Stimulated activated CD8-positive, alpha-beta memory T cell treated with anti-CD3 and anti-CD28 coated beads, Interleukin-4, amount 100 ng/mL, for 1 hour (primary cell): ENCODE measurements at regions not wholly inside any gene's neighbourhood (a gene's known extent, or its start where the extent isn't known, plus 50 kb on each side); places are given as distances from the start of the nearest gene placed in this dataset.

Experiments used
- DNase-seq, 2 donors: peaks; one replicate each; pipeline ENCODE4 v3.0.0-alpha.2; 2020; ENCODE audit warnings: low read depth in 2 of 2, low spot score in 1 of 2

DNA sequence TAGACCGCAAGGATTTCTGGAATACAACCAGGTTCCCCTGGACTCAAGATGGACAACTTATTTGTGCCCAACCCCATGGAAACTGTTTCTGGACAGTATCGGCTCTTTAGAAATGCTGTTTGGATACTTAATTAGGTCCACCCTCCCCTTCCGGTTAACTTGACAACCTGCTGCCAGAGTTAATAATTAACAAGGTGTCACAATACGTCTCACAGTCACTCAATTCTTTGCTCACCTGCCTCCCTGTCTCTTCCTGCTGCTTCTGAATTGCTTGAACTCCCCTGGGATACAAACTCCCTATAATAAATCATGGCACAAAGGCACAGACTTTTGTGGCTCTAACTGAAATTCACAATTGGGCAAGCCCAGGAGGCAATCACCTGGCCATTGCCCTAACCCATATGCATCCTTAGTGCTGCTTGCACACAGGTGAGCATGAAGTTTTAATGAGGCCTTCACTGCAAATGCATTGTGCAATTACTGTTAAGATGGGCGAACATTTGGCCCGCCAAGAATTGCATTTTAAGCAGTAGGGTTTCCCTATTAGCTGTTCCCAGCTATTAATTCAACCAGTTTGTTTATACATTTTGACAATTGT lies 504.4 kb upstream of the NOX3 start:
- DNase-seq = no peak

DNA sequence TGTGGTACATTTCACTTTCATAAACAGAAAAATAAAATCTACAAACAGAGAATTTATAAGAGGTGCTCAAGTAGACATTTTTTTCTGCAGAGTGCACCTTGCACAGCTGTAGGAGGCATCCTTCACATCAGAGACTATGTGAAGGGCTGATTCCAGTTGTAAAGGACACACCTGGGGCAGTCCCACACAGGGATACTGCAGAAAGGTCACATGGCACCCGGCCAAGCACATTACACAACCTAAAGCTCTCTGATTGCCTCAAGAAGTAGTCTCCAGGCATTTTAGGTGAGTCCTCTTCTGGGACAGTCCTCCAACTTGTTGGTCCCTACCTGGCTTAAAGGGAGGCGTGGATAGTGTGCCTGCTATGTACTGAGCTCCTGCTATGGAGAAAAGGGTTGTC lies 502.9 kb upstream of the NOX3 start:
- DNase-seq = no peak

DNA sequence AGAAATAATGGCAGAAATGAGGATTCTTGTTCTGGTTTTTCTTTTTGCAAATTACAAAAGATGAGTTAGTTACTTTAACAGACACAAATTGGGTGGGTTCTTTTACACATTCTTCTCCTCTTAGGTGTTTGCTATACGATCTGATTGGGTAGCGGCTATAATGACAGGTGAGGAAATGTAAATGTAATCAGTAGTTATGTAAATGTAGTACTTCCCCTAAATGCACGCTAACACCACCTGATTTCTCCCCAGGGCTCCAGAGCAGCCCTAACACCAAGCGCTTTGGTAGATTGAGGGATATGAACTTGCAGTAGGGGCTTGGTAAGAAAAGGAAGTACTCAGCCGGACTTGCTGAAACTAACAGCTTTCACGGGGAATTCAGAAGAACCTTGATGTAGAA lies 499.4 kb upstream of the NOX3 start:
- no peak for DNase-seq

DNA sequence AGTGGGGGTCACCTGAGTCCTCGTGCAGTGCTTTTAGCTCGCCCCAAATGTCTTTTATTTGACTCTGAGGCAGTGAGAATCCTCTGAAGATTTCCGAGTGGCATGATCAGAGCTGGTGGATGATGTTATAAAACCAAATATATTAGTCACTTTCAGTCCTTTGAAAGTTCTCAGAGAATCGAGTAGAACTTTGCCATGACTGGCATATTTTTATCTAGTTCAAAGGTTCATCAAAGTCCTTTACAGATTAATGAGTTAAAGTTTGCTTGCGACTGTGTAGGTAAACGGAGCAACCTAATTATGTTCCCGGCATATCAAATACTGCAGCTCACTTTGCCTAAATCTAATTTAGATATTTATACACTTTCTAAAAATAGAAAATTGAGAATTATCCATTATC lies 498.5 kb upstream of the NOX3 start:
- no peak for DNase-seq

DNA sequence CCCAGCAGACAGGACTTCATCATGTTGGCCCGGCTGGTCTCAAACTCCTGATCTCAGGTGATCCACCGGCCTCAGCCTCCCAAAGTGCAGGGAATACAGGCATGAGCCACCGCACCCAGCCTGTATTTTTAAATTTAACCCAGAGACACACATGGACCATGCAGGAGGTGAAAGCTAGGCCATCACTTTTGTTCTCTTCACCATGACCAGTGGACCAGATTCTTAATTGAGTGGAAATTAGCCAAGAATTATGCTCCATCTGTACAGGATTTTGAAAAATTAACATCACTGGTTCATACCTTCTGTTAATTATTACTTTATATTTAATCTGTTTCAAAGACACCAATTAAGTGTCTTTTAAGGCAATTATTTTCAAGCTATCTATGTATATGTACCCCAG lies 493.6 kb upstream of the NOX3 start:
- no peak for DNase-seq

DNA sequence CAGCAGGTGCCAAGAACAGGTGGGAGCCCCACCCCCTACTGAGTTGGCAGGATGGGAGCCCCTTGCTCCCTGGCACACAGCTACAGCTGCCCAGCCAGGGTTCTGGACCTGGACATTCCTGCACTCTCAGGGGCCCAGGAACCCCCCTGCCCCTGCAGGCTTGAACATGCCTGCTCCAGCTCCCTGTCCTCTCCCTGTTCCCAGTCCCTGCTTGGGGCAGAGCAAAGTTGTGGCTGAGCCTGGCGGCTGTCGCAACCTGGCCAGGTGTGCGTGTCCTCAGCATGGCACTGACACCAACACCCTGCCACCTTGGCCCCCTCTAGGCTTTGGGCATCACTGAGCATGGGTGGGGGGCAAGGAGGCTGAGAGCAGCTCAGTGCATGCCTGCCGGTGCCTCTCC lies 491.2 kb upstream of the NOX3 start:
- DNase-seq = no peak

DNA sequence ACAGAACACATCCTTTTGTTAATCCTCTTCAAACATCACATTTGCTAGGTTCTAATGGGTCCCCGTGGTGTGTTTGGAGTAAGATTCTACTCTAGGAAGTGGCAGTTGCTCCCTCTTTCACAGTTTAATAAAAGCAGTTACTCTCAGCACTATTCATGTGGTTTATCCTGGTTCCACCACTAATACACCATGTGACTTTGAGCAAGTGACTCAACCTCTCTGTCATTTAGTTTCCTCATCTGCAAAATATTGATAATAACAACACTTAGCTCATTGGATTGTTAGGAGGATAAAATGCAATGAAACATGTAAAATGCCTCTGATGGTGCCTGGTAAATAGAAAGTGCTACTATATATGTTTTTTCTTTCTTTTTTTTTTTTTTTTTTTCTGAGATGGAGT lies 488.0 kb upstream of the NOX3 start:
- DNase-seq = no peak

DNA sequence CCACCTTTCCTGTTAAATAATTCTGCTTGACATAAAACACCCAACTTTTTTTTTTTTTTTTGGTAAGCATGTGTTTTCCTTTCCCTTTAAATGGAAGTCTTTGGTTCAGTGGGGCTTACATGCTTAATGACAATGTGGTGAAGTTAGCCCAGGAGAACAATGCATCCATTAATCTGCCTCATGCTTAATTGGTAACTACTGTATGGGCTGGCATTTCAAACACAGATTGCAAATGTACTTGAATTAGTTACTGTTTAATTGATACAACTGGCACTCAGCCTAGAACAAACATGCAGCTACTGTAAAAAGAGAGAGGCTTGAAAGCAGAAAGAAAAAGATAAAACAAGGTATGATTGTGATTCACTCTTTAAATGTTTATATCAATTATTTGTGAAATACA lies 483.6 kb upstream of the NOX3 start:
- DNase-seq = no peak

DNA sequence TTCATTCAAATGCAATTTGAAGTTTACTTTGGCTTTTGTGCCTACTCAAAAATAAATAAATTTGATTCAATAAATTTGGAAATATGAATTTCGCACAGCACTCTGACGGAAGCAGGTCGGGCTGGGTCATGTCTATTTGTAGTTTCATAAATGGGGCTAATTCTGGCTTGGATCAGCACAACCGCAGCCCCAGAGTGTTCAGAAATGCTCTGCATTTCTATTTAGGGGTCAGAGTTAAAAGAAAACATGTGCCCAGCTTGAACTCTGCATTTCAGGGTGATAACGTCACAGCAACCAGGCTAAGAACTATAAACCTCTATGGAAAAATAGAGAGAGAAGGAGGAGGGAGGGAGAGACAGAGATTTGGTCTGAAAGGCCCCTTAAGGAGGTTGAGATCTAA lies 480.9 kb upstream of the NOX3 start:
- no peak for DNase-seq

DNA sequence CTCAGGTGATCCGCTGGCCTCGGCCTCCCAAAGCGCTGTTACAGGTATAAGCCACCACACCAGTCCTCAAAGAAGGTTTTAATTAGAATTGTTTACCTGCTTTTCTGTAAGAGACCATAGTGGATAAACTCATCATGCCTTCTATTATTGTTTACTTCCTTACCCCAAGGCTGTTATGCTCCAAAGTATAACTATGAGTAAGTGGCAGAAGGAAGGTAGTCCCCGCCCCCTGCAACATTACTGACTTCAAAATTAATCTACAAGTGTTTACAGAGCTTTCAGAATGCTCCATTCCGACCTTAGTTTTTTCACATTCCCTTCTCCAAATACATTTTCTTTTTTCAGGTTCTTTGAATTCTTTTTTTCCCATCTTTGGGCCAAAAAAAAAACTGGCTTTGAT lies 480.5 kb upstream of the NOX3 start:
- no peak for DNase-seq

DNA sequence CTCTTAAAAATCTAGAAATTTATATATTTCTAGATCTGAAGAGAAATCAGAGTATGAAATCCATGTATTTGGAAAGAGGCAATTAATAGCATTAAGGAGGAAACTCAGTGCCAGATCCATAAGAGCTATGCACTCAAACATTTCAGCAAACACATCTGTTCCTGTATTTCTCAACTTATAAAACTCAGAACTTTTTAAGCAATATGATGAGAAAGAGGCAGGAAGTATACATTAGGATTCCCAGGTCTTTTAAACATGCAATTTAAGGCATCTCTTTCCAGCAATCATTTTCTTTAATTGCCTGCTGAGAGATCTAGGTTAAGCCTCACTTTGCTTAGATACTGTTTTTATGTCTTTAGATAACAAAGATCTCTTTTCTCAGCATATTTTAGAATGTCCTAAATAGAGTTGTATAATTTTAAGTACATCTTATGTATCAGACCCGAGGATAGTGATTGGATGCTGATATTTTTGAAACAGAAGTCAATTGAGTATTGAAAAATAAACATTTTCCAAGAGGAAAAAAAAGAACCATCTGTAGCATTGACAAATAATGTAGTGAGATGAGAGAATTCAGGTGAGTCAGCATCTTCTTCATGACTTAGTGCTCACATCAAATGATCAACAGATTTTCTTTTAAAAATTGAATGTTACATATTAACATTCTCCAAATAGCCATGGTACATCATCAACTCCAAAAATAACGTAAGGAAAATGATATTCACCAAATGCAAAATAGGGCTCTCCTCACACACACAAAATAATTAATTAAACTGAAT lies 461.4 kb upstream of the NOX3 start:
- no peak for DNase-seq

DNA sequence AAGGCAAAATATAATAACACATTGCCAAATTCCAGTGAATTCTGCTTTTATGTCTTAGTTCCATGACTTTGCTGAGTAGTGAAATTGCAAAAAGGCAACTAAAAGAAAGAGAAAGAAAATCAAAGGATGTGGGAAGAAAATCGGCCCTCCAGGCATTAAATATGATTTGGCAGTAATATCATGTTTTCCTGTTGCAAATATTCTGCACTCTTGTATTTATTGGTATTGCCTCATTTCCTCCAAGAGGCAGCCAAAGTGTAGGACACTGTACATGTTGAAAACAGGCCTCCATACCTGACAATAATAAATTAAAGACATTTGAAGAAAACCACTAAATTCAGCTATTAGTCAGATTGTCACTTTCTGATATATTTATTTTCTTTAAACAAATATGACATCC lies 460.0 kb upstream of the NOX3 start:
- DNase-seq = no peak

DNA sequence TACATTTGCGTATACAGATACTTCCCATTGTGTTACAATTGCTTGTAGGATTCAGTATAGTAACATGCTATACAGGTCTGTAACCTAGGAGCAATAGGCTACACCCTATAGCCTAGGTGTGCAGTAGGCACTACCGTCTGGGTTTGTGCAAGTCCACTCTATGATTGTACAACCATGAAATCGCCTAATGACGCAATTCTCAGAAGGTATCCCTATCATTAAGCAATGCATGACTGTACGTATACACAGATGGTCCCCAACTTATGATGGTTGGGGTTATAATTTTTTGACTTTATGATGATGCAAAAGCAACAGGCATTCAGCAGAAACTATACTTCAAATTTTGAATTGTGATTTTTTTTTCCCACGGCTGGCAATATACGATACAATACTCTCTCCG lies 458.2 kb upstream of the NOX3 start:
- DNase-seq = no peak

DNA sequence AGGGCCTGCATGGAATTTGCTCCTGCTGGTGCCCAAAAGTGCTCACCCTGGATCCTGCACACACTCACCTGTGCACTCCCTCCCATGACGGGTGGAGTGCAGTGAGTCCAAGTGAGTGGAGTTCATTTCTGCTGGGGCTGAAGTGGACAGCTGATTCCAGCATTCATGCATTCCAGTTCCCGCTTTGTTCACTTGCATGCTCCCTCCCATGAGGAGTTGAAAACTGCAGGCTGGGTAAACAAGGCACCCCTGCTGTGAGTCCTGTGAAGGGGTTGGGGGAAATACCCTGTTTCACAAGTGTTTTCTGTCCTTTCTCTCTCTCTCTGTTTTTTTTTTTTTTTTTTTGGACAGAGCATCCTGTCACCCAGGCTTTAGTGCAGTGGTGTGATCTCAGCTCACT lies 454.1 kb upstream of the NOX3 start:
- DNase-seq = no peak

DNA sequence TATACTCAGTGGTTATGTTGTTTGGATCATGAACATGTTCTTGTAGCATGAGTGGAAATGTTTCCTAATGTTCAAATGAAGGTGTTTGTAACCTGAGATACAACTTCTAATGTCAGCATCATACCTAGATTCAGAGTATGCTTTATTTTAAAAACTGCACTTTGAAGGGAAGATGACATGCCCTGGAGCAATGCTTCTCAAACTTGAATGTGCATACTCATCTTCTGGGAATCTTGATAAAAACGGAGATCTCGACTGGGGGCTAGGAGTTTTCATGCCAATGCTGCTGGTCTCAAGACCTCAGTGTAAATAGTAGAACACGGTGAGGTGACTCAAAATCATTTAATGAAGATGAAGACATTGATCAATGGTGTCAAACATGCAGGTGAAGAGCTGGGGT lies 440.0 kb upstream of the NOX3 start:
- no peak for DNase-seq

DNA sequence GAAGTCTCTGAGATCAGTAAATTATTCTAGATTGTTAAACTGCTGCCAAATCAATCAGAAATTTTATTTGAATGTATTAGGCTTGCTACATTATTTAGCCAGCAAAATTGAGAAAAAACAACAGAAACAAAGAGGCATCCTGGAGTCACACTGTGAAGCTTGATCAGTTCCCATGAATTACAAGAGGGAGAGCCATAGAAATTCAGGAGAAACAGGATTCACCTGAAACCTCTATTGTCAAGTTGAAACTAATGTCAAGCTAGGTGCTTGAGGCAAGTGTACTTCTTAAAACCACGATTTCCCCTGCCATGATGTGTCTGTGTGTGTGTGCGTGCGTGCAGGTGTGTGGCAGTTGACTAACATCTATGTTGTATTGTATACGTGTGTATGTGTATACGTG lies 439.1 kb upstream of the NOX3 start:
- no peak for DNase-seq

DNA sequence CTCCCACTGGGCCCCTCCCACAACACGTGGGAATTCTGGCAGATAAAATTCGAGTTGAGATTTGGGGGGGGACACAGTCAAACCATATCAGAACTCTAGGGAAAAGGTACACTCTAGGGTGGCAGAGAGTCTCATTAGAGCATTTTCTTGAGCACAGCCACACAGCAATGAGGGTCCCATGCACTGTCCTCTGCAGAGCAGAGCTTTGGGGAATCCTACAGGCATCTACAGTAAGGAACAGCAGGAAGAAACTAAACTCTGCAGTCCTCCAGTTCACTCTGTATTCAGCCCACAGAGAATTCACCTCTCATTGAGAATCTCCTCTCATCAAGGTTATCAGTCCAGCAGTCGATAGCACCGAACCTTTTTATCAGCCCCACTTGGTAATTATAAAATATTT lies 438.6 kb upstream of the NOX3 start:
- DNase-seq = no peak

DNA sequence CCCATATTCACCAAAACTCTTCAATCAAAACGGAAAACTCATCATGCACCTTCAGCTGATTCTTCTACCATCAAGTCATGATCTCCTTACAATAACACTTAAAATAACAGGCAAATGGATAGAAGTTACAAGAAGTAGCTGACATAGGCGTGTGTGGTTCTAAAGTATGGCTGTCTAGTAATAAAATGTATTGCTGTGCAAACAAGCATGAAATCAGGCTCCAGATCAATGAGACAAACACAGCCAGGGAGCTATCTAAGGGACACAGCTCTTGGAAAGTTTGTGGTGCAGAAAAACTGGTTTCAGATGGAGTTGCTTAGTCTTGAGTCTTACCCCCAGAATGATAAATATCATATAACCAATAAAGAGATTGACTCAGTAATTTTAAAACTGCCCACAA lies 434.8 kb upstream of the NOX3 start:
- DNase-seq = no peak

DNA sequence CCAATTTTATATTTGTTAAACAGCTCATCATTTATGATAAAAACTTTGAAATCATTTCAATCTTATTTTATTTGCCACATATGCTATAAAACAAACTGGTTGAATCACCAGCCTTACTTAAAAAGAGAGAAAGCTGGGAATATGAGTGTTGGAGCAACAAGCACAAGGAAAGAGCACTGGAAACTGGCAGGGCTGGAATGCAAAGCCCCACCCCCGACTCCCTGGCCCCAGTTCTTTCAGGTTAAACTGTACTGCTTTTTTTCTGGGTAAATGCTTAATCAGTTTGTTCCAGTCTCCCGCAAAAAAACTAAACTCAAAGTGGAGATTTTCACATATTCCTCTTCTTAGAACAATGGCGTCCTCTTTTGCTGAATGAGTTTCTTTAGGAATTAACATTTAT lies 433.8 kb upstream of the NOX3 start:
- DNase-seq = no peak

DNA sequence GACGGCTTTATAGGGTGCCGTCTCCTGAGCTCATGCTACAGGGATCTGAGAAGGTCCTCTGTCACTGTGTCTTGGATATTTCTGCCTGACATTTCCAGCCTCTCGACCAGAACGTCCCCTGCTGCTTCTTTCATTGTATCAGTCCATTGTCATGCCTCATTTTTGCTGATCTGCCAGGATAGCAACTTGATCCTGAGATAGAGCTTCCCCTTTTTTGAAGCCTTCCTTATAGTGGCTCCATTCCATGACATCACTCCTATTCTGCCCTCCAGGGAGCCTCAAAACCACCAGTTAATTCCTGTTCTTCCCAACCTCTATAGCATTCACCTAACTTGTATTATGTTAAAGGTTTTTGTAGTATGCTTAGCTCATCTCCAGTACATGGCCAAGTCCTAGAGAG lies 431.8 kb upstream of the NOX3 start:
- DNase-seq = no peak

DNA sequence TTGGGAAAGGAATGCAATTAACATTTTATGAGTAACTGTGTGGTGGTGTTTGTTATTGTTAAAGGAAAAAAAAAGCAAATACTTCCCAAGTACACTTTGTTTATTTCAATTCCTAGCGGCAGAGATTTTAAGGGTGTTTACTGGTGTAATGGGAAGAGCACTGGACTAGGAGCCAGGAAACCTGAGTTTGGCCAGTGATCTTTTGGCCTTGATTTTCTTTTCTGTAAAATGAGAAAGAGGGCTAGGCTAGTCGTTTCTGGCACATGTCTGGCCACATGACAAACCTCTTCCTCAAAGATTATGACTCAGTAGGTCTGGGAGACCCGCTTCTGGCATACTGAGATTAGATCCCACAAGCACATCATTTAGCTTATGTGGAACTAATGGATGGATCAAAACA lies 428.1 kb upstream of the NOX3 start:
- no peak for DNase-seq

DNA sequence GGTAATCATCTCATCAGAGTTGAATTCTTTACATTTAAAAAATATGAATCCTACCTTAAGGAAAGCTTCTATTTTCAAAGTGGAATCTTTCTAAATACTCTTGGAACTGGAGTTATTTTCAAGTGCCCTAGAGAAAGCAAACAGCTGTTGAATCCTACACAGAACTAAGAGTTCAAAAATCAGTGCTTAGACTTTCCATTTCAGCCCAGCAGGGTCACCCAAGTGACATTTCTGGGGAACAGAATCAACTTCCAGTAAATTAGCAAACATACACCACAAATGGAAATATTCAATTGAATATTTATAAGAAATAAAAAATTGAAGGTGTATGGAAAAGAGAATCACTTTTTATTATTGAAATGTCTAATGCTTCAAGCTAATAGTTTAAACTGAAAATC lies 427.7 kb upstream of the NOX3 start:
- DNase-seq = no peak
